ENCODE measurements at regions not wholly inside any gene's neighbourhood (a gene's known extent, or its start where the extent isn't known, plus 50 kb on each side); places are given as distances from the start of the nearest gene placed in this dataset.

DNA sequence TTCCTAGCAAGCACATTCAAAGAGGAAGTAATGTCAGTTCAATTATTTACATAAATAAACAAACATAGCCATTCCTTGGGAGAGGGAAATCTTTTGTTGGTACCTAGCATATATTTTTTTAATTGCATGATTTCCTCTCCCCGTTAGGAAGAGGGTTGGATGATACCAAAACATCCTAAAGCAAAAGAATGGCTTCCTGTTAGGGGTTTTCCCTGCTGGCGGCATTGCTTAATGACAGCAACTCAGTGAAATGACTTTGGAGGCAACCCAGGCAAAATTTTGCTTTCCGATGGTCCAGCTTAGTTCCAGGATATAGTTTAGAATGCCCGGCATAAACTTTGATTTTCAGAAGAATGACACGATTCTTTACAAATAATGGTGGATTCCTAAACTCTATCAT lies 73.2 kb downstream of the MAT2B start:
- TF ChIP-seq, protein P1, sequence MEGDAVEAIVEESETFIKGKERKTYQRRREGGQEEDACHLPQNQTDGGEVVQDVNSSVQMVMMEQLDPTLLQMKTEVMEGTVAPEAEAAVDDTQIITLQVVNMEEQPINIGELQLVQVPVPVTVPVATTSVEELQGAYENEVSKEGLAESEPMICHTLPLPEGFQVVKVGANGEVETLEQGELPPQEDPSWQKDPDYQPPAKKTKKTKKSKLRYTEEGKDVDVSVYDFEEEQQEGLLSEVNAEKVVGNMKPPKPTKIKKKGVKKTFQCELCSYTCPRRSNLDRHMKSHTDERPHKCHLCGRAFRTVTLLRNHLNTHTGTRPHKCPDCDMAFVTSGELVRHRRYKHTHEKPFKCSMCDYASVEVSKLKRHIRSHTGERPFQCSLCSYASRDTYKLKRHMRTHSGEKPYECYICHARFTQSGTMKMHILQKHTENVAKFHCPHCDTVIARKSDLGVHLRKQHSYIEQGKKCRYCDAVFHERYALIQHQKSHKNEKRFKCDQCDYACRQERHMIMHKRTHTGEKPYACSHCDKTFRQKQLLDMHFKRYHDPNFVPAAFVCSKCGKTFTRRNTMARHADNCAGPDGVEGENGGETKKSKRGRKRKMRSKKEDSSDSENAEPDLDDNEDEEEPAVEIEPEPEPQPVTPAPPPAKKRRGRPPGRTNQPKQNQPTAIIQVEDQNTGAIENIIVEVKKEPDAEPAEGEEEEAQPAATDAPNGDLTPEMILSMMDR (IDR thresholded peaks at IDR 0.05; ENCODE audit: low read length): no peak
- TF ChIP-seq EZH2 (IDR thresholded peaks at IDR 0.05; ENCODE audit: borderline replicate concordance, low read length): no peak
